Eye (tissue), 1 donor: ENCODE measurements at regions not wholly inside any gene's neighbourhood (a gene's known extent, or its start where the extent isn't known, plus 50 kb on each side); places are given as distances from the start of the nearest gene placed in this dataset.
"Not testable (repeated sequence)": the region's sequence is repeated elsewhere in the genome, so short reads cannot be mapped to it uniquely, and the experiment has no call there.

Experiments
- DNase-seq: peaks from one replicate; pipeline ENCODE4 v3.0.0-alpha.2; 2015

- peak; percentile 59 for DNase-seq
These were observed 167.9 kb upstream of the MOCS2 start for GRCh38 chr5:53277491-53277890.

GRCh38 chr5:53287573-53287972 lies 178.0 kb upstream of the MOCS2 start:
- DNase-seq: no peak

DNA sequence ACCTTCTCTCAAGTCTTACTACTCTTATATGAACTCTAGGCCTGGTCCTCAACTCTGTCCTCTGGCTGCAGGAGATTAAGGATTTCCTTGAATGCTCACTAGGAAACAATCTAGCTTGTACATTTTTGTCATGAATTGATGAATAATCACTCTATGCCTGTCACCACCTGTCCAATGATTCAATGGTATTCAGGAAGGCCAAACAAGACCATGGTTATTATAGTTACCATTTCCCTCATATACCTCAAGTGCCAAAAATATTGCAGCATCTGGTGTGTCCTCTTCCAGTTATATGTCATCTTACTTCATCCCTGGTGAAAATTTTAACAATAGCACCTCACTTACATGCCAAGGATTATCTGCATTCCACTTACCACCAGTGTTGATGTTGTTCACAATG lies 179.0 kb upstream of the MOCS2 start:
- DNase-seq: no peak

- no peak for DNase-seq
These were observed 181.5 kb upstream of the MOCS2 start for GRCh38 chr5:53291047-53291446.

DNA sequence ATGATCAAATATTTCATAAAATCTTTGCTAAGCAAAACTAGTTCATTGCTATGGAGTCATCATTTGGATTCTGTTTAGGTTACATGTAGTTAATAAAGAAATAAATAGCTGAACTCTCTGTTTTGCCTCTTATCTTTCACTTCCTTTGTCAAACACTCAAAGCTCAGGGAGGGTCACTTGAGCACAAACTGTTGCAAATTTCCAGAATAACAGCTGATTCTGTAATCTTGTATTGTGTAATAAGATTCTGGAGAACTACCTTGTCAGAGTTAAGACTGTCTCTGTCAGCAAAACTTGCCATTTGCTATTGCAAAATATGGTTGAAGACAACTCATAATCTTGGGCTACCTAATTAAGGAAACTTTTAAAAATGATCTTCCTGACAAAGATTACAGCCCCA lies 182.0 kb upstream of the MOCS2 start:
- DNase-seq: no peak

DNA sequence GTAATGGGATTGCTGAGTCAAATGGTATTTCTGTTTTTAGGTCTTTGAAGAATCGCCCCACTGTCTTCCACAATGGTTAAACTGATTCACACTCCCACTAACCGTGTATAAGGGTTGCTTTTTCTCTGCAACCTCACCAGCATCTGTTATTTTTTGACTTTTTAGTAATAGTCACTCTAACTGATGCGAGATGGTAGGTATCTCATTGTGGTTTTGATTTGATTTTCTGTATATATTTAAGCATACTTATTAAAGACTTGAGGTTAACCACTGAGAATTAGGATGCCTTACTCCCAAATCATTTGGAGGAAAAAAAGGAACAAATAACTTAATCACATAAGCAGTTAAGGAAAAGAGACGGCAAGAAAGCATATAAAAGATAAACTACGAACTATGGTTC lies 181.6 kb upstream of the FST start:
- no peak for DNase-seq

DNA sequence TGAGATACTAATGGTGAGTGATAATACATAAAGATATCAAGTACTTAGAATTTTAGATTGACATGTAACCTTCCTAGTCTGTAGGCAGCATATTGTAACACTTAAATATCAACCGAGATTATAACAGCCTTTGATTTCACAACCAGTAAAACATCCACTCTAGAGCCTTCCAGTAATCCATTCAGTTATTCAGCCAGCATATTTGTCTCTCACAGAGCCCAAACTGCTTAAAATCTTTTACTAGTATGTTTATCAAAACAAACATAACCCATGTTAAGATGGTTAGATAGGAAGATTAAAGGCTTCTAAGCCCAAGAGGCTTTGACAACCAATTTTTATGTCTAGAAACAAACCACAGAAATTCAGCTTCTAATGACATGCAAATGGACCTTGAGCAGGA lies 177.9 kb upstream of the FST start:
- DNase-seq: no peak

DNA sequence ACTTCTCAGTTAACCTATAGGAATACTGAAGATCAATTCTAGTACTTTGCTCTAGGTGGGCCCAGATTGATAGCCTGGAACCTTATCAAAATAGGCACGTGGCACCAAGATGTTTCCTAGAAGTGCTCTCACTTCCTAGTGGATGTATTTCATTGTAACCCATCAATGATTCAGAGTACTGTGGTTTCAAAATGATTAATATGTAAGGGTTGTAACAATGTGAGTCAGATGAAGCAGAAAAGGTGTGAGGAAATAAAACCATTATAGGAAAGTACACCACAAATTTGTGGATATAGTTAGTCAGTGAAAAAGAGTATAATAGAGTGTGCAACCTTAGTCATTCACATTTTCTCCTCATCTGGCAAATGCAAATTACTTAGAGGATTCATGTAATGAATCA lies 177.3 kb upstream of the FST start:
- no peak for DNase-seq

GRCh38 chr5:53305316-53305715 lies 175.1 kb upstream of the FST start:
- not testable (repeated sequence) for DNase-seq

GRCh38 chr5:53309653-53310052 lies 170.8 kb upstream of the FST start:
- no peak for DNase-seq

GRCh38 chr5:53311681-53312080 lies 168.7 kb upstream of the FST start:
- DNase-seq: no peak

GRCh38 chr5:53313145-53313544 lies 167.3 kb upstream of the FST start:
- DNase-seq: no peak

- no peak for DNase-seq
These were observed 162.1 kb upstream of the FST start for GRCh38 chr5:53318303-53318702.

GRCh38 chr5:53319315-53319714 lies 161.1 kb upstream of the FST start:
- peak; percentile 15 for DNase-seq

- no peak for DNase-seq
These were observed 159.4 kb upstream of the FST start for GRCh38 chr5:53321073-53321472.

GRCh38 chr5:53321721-53322120 lies 158.7 kb upstream of the FST start:
- no peak for DNase-seq

DNA sequence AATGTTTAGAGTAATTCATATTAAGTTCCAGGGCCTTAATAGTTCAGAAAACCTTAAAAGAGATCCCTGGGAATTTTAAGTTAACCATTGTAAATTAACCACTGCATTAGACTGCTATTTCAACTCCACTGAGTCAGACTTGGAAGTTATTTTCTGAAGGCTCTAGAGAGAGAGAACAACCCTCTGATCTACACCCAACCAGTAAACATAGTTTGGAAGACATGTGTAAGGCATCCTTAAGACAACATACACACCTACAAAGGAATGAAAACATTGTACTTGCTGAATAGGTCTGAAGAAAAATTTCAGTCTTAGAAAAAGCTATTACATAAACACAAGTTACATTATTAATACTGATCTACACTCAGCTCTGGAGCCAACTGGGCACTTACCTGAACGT lies 158.2 kb upstream of the FST start:
- no peak for DNase-seq

DNA sequence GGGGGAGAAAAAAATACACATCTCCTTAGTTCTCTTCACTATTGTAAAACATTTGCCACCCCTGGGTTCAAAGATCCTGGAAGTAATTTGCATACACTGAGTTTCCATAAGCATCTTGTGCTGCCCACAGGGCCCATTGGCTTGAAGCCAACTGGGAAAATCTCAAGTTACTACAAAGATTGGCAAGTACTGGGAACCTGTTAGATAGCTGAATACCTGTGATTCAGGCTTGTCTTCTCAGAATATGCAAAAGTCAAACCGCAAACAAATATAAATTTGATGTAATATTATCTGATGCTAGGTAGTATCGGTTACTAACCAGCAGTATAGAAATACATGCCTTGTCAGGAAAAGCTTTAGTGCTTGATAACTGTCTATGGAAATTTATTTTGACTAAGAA lies 156.9 kb upstream of the FST start:
- no peak for DNase-seq

DNA sequence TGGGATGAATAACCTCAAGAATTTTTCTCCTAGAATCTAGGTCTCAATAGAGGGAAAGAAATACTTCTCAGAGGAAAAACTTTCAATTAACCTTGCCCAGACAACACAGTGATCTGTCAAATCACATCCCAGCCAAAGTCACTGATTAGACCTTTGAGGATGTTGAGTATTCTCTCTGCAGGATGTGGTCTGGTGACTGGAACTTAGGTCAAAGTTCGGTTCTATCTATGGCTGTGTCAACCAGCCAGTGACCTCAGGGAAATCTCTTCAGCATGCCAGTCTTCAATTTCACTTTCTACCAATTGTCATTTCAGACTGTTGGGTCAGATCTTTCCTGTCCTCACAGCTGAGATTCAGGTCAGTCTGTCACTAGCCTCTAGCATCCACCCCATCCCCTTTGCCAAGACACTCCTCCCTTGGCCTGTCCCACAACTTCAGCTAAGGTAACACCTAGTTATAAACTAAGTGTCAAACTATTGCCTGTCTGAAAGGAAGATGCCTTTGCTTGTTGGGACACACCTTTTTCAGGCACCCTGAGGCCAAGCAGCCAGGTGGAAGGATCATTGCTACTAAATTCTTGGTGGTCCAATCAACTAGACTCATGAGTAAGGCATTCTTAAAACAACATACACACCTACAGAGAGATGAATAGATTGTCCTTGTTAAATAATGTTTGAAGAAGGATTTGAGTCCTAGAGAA lies 156.3 kb upstream of the FST start:
- no peak for DNase-seq

GRCh38 chr5:53326424-53327153 lies 153.8 kb upstream of the FST start:
- DNase-seq: no peak

DNA sequence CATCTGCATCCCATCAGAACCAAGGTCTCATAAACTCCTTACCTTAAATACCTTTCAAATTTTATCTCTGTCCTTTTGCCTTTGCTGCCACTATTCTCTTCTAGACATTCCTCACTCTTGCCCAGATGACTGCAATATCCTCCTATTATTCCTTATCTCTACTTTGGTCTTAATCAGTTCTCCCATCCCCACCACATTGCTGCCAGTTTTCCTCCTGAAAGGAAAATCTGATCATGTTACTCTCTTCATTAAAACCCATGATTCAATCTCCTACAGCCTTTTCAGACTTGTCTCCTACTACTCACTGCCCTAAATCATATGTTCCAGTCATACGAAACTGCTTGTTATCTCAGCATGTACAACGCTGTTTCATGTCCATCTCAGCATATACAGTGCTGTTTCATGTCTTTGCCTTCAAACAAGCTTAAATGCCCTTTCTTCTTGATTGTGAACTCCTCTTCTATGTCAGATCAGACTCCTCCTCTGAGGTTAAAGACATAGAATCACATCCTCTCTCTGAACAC lies 152.6 kb upstream of the FST start:
- DNase-seq: no peak

- DNase-seq: no peak
These were observed 149.9 kb upstream of the FST start for GRCh38 chr5:53330491-53330890.

DNA sequence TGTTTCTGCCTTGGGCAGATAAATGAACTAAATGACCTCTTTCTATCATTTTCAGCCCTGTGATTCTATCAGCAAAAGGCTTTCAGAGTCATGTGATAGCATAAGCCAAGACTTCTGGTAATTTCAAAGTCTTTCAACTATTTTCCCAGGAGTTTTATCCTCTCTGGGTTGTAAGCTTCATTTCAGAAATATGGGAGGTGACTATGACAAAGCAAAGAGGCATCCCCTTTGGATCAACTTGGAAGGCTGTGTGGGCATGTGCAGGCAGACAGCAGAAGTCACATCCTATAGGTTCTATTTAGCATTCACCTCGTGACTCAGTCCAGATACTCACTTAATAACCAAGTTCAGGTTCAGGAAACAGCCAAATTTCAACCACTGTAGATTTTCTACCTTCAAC lies 149.0 kb upstream of the FST start:
- DNase-seq: no peak

DNA sequence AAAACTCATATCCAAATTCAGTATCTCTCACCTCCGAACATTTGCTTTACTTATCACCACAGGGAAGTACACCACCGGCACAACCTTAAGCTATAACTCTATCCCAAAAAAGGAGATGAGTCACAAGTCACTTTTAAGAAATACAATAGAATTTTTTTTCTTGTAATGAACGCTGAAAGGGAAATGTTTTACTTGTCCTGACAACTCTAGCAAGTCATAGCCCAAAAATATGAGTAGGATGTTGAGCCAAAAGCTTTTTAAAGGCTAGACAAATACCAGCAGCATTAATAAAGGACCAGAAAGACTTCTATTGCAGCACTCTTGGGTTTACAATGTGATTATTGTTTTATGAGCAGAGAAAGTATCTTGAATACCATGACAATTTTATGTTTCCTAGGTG lies 147.3 kb upstream of the FST start:
- no peak for DNase-seq
